ENCODE measurements at regions not wholly inside any gene's neighbourhood (a gene's known extent, or its start where the extent isn't known, plus 50 kb on each side); places are given as distances from the start of the nearest gene placed in this dataset.

DNA sequence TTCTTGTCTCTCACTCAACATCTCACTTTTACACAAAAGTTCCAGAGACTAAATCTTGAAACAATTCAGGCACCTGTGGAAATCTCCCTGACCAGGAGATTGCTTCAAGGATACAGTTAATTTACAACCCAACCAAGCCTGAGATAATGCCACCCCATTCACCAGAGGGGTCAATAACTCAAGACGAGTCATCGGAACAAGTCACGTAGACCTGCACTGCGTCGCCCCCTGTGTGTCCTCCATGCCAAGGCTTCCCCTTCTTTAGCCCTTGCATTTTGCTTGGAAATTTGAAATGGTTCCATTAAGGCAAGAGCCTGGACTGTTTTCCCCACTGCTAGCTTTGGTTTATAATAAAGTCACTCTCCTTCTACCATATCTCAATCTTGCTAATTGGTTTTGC lies 129.0 kb upstream of the NEO1 start:
- TF ChIP-seq POLR2A (IDR thresholded peaks at IDR 0.05): no peak
- no peak for TF ChIP-seq CTCF (IDR thresholded peaks at IDR 0.05)
